HG03175 (cell line): ENCODE measurements at regions not wholly inside any gene's neighbourhood (a gene's known extent, or its start where the extent isn't known, plus 50 kb on each side); places are given as distances from the start of the nearest gene placed in this dataset.
"Not testable (repeated sequence)": the region's sequence is repeated elsewhere in the genome, so short reads cannot be mapped to it uniquely, and the experiment has no call there.

Experiments used
- ATAC-seq: cut with Tn5 transposase; IDR thresholded peaks from one replicate; pipeline ENCODE4 v1.9.1; 2021; ENCODE audit warnings: mild to moderate bottlenecking, moderate library complexity; ENCODE audit not compliant: unreplicated experiment

GRCh38 chr20:47960769-47961541 is 175.7 kb upstream of the SULF2 start:
- no peak for ATAC-seq

- ATAC-seq = no peak
These were observed 175.0 kb upstream of the SULF2 start for GRCh38 chr20:47960277-47960676.

GRCh38 chr20:47957989-47958801 is 172.9 kb upstream of the SULF2 start:
- ATAC-seq = not testable (repeated sequence)

- ATAC-seq = no peak
These were observed 171.9 kb upstream of the SULF2 start for GRCh38 chr20:47957135-47957534.

- no peak for ATAC-seq
These were observed 171.2 kb upstream of the SULF2 start for GRCh38 chr20:47956268-47956995.

GRCh38 chr20:47953471-47953870 is 168.2 kb upstream of the SULF2 start:
- ATAC-seq = no peak

- no peak for ATAC-seq
These were observed 166.8 kb upstream of the SULF2 start for GRCh38 chr20:47952023-47952564.

GRCh38 chr20:47951521-47951971 is 166.3 kb upstream of the SULF2 start:
- ATAC-seq = no peak

- ATAC-seq = no peak
These were observed 165.6 kb upstream of the SULF2 start for GRCh38 chr20:47950913-47951283.

GRCh38 chr20:47950124-47950912 is 165.0 kb upstream of the SULF2 start:
- ATAC-seq = no peak

- ATAC-seq = no peak
These were observed 163.9 kb upstream of the SULF2 start for GRCh38 chr20:47949230-47949629.

- ATAC-seq = no peak
These were observed 159.4 kb upstream of the SULF2 start for GRCh38 chr20:47944682-47945081.

GRCh38 chr20:47941869-47942268 is 156.6 kb upstream of the SULF2 start:
- ATAC-seq = no peak

- no peak for ATAC-seq
These were observed 155.0 kb upstream of the SULF2 start for GRCh38 chr20:47940101-47940813.

- ATAC-seq = no peak
These were observed 151.3 kb upstream of the SULF2 start for GRCh38 chr20:47936612-47937011.

GRCh38 chr20:47934761-47935160 is 149.5 kb upstream of the SULF2 start:
- ATAC-seq = no peak

- ATAC-seq = no peak
These were observed 146.2 kb upstream of the SULF2 start for GRCh38 chr20:47931443-47931842.

GRCh38 chr20:47931002-47931401 is 145.7 kb upstream of the SULF2 start:
- ATAC-seq = no peak

- no peak for ATAC-seq
These were observed 144.3 kb upstream of the SULF2 start for GRCh38 chr20:47929368-47930115.
